ENCODE measurements at regions not wholly inside any gene's neighbourhood (a gene's known extent, or its start where the extent isn't known, plus 50 kb on each side); places are given as distances from the start of the nearest gene placed in this dataset.

GRCh38 chr12:5204271-5204670 lies 160.6 kb downstream of the KCNA5 start:
- TF ChIP-seq, protein P1, sequence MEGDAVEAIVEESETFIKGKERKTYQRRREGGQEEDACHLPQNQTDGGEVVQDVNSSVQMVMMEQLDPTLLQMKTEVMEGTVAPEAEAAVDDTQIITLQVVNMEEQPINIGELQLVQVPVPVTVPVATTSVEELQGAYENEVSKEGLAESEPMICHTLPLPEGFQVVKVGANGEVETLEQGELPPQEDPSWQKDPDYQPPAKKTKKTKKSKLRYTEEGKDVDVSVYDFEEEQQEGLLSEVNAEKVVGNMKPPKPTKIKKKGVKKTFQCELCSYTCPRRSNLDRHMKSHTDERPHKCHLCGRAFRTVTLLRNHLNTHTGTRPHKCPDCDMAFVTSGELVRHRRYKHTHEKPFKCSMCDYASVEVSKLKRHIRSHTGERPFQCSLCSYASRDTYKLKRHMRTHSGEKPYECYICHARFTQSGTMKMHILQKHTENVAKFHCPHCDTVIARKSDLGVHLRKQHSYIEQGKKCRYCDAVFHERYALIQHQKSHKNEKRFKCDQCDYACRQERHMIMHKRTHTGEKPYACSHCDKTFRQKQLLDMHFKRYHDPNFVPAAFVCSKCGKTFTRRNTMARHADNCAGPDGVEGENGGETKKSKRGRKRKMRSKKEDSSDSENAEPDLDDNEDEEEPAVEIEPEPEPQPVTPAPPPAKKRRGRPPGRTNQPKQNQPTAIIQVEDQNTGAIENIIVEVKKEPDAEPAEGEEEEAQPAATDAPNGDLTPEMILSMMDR (IDR thresholded peaks at IDR 0.05), result no peak
- TF ChIP-seq POLR2A (IDR thresholded peaks at IDR 0.05), result no peak

Measured in adrenal gland (tissue), 5 donors.